ENCODE measurements at regions not wholly inside any gene's neighbourhood (a gene's known extent, or its start where the extent isn't known, plus 50 kb on each side); places are given as distances from the start of the nearest gene placed in this dataset.

DNA sequence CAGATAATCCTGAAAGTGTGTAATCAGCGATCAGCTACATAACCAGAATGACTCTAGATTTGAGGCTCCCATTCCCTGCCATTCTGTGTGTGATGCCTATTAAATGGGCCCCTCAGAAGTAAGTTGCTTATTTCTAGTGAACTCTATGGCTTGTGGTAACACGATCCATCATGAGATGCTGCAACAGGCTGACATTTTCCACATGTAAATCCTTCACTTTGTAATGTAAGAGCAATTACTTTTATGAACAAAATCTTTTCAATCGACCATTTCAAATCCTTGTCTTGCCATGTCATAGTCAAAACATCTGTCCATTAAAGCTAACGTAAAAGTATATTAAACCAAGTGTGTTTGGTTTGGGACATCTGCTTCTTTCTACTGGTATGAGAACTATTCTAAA, 175.9 kb upstream of the ETAA1 start:
- TF ChIP-seq, protein P1, sequence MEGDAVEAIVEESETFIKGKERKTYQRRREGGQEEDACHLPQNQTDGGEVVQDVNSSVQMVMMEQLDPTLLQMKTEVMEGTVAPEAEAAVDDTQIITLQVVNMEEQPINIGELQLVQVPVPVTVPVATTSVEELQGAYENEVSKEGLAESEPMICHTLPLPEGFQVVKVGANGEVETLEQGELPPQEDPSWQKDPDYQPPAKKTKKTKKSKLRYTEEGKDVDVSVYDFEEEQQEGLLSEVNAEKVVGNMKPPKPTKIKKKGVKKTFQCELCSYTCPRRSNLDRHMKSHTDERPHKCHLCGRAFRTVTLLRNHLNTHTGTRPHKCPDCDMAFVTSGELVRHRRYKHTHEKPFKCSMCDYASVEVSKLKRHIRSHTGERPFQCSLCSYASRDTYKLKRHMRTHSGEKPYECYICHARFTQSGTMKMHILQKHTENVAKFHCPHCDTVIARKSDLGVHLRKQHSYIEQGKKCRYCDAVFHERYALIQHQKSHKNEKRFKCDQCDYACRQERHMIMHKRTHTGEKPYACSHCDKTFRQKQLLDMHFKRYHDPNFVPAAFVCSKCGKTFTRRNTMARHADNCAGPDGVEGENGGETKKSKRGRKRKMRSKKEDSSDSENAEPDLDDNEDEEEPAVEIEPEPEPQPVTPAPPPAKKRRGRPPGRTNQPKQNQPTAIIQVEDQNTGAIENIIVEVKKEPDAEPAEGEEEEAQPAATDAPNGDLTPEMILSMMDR (IDR thresholded peaks at IDR 0.05): no peak
- no peak overlapping the region for H3K27ac ChIP-seq
- no peaks in the 10 kb centered on the region for H3K36me3 ChIP-seq
- H3K27me3 ChIP-seq (replicated peaks; ENCODE audit: insufficient read depth): no peaks in the 10 kb centered on the region
- ATAC-seq (ENCODE audit: insufficient number of reproducible peaks, low FRiP score, low read depth) (no peak), DNase-seq (ENCODE audit: low spot score) (no peak)
- no peaks in the 10 kb centered on the region for H3K4me1 ChIP-seq (ENCODE audit: control insufficient read depth in 1 of 2, low read depth in 2 of 2)
- no peaks in the 10 kb centered on the region for H3K9me3 ChIP-seq
- no peak overlapping the region for H3K4me3 ChIP-seq

DNA sequence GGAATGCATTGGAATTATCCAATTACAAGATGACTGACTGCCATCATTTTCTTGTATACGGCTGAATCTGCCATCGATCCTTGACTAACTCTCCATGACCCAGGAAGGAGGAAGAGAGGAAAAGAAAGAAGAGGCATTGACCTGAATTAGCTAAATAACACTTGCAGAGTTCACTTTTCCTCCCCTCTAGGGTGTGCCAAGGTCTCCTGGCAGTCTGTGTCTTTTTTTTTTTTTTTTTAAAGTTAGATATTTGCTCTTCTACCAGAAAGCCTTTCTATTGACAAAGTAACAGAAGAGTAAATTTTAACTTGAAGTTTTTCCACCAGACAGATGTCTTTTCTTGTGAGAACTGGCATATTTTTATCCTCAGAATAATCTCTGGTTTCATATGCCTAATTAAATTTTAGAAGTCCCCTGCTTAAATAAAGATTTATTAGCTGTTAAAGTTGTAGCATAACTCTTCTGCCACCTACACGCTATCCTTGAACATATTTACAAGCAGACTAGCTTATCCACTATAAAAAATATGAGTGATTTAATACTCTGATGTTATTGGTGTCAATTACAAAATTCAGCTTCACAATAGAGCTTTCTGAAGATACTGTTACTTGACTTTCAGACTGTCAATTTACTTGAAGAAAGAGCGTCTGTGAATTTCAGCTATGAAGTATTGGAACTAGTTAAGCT, 171.7 kb upstream of the ETAA1 start:
- DNase-seq (ENCODE audit: low spot score) (no peak), ATAC-seq (ENCODE audit: insufficient number of reproducible peaks, low FRiP score, low read depth) (no peak)
- Histone ChIP-seq H3K4me1 (ENCODE audit: control insufficient read depth in 1 of 2, low read depth in 2 of 2) (no peaks in the 10 kb centered on the region), H3K27ac (no peak overlapping the region), H3K4me3 (no peak overlapping the region), H3K36me3 (no peaks in the 10 kb centered on the region), H3K9me3 (no peaks in the 10 kb centered on the region), H3K27me3 (replicated peaks; ENCODE audit: insufficient read depth) (no peaks in the 10 kb centered on the region)
- TF ChIP-seq, protein P1 (IDR thresholded peaks at IDR 0.05): no peak

DNA sequence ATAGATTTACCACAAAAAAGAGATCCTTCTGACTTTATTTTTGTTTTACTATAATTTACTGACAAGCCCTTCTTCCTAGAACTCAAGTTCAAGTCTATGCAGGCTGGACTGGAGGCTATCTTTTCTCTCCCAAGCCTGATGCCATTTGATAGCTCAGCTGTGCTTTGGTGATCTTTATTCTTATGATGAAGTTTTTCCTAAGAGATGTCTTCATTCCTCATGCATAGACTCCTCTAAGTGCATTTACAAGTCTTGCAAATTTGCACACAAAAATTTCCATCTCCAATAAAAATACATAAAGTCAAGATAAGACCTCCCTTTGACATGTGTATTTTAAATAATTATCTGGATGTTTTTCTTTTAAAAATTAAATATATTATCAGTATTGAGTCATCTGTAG, 167.4 kb upstream of the ETAA1 start:
- Histone ChIP-seq H3K36me3 (no peaks in the 10 kb centered on the region), H3K27ac (no peak overlapping the region), H3K4me1 (ENCODE audit: control insufficient read depth in 1 of 2, low read depth in 2 of 2) (no peaks in the 10 kb centered on the region), H3K4me3 (no peak overlapping the region), H3K27me3 (replicated peaks; ENCODE audit: insufficient read depth) (no peaks in the 10 kb centered on the region), H3K9me3 (no peaks in the 10 kb centered on the region)
- TF ChIP-seq, protein P1 (IDR thresholded peaks at IDR 0.05): no peak
- DNase-seq (ENCODE audit: low spot score): no peak
- no peak for ATAC-seq (ENCODE audit: insufficient number of reproducible peaks, low FRiP score, low read depth)

DNA sequence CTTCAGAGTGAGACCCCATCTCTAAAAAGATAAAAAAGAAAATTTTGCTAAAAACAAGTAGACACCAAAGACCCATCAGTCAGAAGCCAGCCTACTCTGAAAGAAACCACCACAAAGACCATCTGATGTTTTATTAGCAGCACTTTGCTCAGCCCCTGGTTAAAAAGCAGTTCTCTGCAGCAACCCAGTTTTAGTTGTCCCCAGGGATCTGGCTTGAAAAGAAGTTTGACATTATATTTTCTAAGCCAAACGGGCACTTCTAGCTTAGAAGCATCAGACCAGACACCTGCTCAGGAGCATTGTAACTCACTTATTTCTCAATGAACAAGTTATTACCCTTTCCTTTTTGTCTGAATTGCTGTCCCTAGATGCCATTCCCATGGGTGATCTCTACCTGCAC, 164.2 kb upstream of the ETAA1 start:
- Histone ChIP-seq H3K36me3 (no peaks in the 10 kb centered on the region), H3K27ac (no peak overlapping the region), H3K27me3 (replicated peaks; ENCODE audit: insufficient read depth) (no peaks in the 10 kb centered on the region), H3K9me3 (no peaks in the 10 kb centered on the region), H3K4me1 (ENCODE audit: control insufficient read depth in 1 of 2, low read depth in 2 of 2) (no peaks in the 10 kb centered on the region), H3K4me3 (no peak overlapping the region)
- DNase-seq (ENCODE audit: low spot score): no peak
- TF ChIP-seq, protein P1 (IDR thresholded peaks at IDR 0.05): no peak
- no peak for ATAC-seq (ENCODE audit: insufficient number of reproducible peaks, low FRiP score, low read depth)

DNA sequence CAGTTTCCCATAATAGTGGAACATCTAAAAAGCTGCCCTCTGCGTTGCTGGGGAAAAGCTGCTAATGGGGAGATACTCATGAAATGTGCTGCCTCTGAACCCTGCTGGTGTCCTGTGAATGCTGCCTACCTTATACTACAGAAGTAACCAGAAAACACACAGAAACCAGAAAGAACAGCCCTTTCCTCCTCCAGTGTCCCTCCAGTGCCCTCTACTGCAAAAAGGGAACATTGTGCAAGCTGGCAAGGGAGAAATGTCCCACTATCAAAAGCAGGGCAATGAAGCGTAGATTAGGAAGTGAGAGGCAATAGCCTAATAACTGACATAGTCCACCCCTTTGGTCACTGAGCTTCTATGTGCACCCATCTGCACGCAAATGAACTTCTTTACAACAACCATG, 162.7 kb upstream of the ETAA1 start:
- Histone ChIP-seq H3K4me1 (ENCODE audit: control insufficient read depth in 1 of 2, low read depth in 2 of 2) (no peaks in the 10 kb centered on the region), H3K4me3 (no peak overlapping the region), H3K27ac (no peak overlapping the region), H3K27me3 (replicated peaks; ENCODE audit: insufficient read depth) (no peaks in the 10 kb centered on the region), H3K9me3 (no peaks in the 10 kb centered on the region), H3K36me3 (no peaks in the 10 kb centered on the region)
- TF ChIP-seq, protein P1 (IDR thresholded peaks at IDR 0.05): no peak
- no peak for DNase-seq (ENCODE audit: low spot score)
- ATAC-seq (ENCODE audit: insufficient number of reproducible peaks, low FRiP score, low read depth): no peak
